Stimulated activated CD8-positive, alpha-beta memory T cell treated with anti-CD3 and anti-CD28 coated beads, Interleukin-4, amount 100 ng/mL, for 48 hours (primary cell): ENCODE measurements at regions not wholly inside any gene's neighbourhood (a gene's known extent, or its start where the extent isn't known, plus 50 kb on each side); places are given as distances from the start of the nearest gene placed in this dataset.

Experiments used
- DNase-seq: peaks from one replicate; pipeline ENCODE4 v3.0.0-alpha.2; 2020

- no peak for DNase-seq
These were observed 336.3 kb downstream of the UQCRFS1 start for GRCh38 chr19:28876609-28877123.

- DNase-seq: no peak
These were observed 338.2 kb downstream of the UQCRFS1 start for GRCh38 chr19:28874742-28875141.

GRCh38 chr19:28873301-28873700, 339.6 kb downstream of the UQCRFS1 start:
- DNase-seq: no peak

- no peak for DNase-seq
These were observed 341.7 kb downstream of the UQCRFS1 start for GRCh38 chr19:28871099-28871725.

- DNase-seq: no peak
These were observed 343.5 kb downstream of the UQCRFS1 start for GRCh38 chr19:28869459-28869858.

GRCh38 chr19:28868836-28869235, 344.1 kb downstream of the UQCRFS1 start:
- no peak for DNase-seq

- no peak for DNase-seq
These were observed 345.0 kb downstream of the UQCRFS1 start for GRCh38 chr19:28867978-28868377.

GRCh38 chr19:28864577-28865042, 348.3 kb downstream of the UQCRFS1 start:
- no peak for DNase-seq

GRCh38 chr19:28864024-28864503, 348.9 kb downstream of the UQCRFS1 start:
- no peak for DNase-seq

GRCh38 chr19:28862238-28862637, 350.7 kb downstream of the UQCRFS1 start:
- no peak for DNase-seq

GRCh38 chr19:28859811-28860210, 353.1 kb downstream of the UQCRFS1 start:
- no peak for DNase-seq

GRCh38 chr19:28858933-28859332, 354.0 kb downstream of the UQCRFS1 start:
- DNase-seq: no peak

- no peak for DNase-seq
These were observed 355.0 kb downstream of the UQCRFS1 start for GRCh38 chr19:28857967-28858366.

- no peak for DNase-seq
These were observed 357.7 kb downstream of the UQCRFS1 start for GRCh38 chr19:28855216-28855615.

GRCh38 chr19:28847468-28847867, 365.5 kb downstream of the UQCRFS1 start:
- DNase-seq: no peak

GRCh38 chr19:28846094-28846812, 366.7 kb downstream of the UQCRFS1 start:
- no peak for DNase-seq

GRCh38 chr19:28843761-28844492, 369.0 kb downstream of the UQCRFS1 start:
- no peak for DNase-seq

GRCh38 chr19:28841531-28841930, 371.4 kb downstream of the UQCRFS1 start:
- DNase-seq: no peak

GRCh38 chr19:28840891-28841290, 372.1 kb downstream of the UQCRFS1 start:
- no peak for DNase-seq

- DNase-seq: no peak
These were observed 373.5 kb downstream of the UQCRFS1 start for GRCh38 chr19:28839455-28839854.

- no peak for DNase-seq
These were observed 374.0 kb downstream of the UQCRFS1 start for GRCh38 chr19:28838909-28839308.

- no peak for DNase-seq
These were observed 376.5 kb downstream of the UQCRFS1 start for GRCh38 chr19:28836421-28836820.

- no peak for DNase-seq
These were observed 378.0 kb downstream of the UQCRFS1 start for GRCh38 chr19:28834996-28835395.

GRCh38 chr19:28831462-28831861, 381.5 kb downstream of the UQCRFS1 start:
- no peak for DNase-seq
